SHP77 (cell line): ENCODE measurements at regions not wholly inside any gene's neighbourhood (a gene's known extent, or its start where the extent isn't known, plus 50 kb on each side); places are given as distances from the start of the nearest gene placed in this dataset.
"Not testable (repeated sequence)": the region's sequence is repeated elsewhere in the genome, so short reads cannot be mapped to it uniquely, and the experiment has no call there.

Experiments used
- DNase-seq, 2 experiments: peaks; one replicate each; lab custom pipeline; 2025; lab: John Stamatoyannopoulos, UW

DNA sequence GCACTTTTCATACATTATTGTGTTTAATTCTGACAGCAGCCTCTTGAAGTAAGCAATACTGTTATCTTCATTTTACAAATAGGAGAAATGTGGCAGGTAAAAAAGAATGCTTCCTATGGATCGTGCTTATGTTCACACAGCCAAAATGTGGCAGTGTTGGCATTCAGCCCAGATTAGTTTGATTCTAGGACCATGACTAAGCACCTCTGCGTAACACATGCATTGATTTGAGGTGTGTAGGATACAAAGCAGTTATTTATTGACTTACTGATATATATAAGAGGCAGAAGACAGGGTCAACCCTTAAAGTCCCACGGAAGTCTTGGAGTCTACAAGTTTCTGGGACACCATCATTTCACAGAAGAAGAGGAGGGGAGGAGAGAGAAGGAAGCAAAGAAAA, 1144.4 kb upstream of the GOT2 start:
- DNase-seq = peak; percentile 32 to 50

GRCh38 chr16:59864981-59865666, 1131.0 kb upstream of the GOT2 start:
- DNase-seq = no peak

DNA sequence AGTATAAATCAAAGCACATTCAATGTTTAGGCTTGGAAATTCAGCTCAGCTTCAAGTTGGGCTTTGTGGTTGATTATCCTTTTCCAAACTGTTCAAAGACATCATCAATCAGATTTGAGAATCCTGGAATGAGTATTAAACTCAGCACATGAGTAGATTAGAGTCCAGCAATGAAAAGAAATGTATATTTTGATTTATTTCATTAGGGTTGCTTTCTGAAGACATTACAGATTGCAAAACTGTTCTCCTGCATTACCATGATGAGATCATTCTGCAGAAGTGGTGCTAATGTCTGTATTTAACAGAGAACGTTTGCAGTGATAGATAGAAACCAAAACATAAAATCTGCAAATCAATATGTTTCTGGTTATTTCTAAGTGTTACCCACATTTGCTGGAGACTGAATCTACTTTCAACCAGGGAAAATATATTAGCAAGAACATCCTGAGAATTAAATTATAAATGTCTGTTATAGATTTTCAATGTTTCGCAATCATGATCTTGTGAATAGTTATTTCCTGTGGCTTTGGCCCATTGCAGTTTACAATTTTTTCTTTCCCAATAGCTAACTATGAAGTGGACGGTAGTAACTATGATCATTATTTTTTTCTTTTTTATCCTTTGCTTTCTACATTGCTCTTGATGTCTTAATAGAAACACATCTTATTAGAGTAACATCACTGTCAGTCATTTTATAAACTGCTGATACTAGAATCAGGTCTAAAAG, 1125.7 kb upstream of the GOT2 start:
- DNase-seq = no peak

DNA sequence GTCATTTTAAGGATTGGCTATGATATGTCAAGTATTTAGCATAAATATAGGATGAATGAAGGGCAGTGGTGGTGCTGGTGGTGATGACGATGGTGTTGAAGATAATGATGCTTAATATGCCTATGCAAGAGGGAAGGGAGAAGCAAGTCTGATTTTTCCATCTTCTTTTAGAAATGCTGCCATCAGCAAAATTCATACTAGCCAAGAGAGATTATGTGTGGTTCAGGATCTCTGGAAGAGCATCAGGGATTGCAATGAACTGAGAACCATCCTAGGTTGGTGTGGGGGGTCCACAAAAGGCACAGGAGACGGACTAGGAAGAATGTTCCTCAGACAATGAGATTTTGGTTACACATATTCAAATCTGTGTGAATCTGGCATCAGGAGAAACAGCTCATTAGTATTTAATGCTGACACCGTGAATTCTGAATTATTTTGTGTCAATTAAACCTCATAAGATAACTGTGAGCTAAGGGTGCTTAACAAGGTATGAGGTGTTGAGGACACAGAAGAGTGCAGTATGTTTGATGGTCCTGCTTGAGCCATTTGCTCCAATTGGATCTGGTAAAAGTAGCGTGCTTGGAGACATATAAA, 1120.8 kb upstream of the GOT2 start:
- DNase-seq = no peak

- no peak for DNase-seq
These were observed 1115.6 kb upstream of the GOT2 start for GRCh38 chr16:59849716-59850115.

DNA sequence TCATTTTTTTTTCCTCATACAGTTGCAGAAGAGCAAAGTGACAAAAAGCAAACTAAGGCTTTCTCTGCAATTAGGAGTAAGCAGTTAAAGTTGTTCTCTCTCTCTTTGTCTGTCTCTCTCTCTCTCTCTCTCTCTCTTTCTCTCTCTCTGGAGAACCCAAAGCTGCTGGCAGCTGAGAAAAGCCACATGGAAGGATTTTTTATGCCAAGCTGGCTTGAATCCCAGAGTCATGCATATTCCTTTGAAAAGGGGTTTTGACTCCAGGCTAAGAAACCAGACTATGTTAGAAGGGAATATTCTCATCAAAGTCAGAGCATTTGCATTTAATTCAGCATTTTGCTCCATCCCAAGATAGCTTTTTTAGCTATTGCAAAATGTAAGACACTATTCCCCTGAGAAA, 1114.2 kb upstream of the GOT2 start:
- no peak for DNase-seq

DNA sequence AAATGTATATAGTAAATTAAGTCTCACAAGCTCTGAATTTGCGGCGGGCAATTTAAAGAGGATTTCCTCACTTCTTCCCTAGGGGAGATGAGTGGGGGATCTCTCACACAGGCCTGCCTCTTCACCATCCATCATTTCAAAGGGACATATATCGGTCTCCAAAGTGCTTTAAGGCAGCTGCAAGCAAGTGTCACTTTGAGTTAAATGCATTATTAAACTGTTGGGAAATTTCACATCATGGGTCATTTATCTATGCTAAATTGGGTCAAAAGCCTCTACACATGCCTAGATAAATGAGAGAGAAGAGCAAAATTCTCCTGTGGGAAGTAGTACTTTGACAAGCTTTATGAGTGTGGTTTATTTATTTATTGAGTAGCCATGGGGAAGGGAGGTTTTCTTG, 1106.1 kb upstream of the GOT2 start:
- no peak for DNase-seq

DNA sequence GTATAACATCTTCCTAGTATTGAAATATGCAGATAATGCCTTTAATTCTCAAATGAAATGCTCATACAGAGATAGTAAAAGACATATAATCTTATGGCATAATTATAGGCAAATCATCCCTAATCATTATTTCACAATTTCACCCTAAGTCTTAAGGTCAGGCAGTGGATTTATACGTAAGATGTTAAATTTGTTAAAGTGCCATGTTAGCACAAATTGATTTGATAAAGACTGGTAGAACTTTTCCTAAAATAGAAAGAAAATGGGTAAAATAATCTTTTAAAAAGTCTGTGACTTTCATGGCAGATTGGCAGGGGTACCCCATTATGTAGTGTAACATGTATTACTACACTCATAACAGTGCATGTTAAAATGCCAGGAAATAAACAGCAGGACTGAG, 1092.7 kb upstream of the GOT2 start:
- no peak for DNase-seq

DNA sequence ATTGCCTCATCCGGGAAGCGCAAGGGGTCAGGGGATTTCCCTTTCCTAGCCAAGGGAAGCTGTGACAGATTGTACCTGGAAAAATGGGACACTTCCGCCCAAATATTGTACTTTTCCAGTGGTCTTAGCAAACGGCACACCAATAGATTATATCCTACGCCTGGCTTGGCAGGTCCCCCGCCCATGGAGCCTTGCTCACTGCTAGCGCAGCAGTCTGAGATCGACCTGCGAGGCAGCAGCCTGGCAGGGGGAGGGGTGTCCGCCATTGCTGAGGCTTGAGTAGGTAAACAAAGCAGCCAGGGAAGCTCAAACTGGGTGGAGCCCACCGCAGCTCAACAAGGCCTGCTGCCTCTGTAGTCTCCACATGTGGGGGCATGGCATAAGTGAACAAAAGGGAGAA, 1075.4 kb upstream of the GOT2 start:
- DNase-seq = not testable (repeated sequence)

GRCh38 chr16:59783191-59783590, 1049.1 kb upstream of the GOT2 start:
- no peak for DNase-seq

DNA sequence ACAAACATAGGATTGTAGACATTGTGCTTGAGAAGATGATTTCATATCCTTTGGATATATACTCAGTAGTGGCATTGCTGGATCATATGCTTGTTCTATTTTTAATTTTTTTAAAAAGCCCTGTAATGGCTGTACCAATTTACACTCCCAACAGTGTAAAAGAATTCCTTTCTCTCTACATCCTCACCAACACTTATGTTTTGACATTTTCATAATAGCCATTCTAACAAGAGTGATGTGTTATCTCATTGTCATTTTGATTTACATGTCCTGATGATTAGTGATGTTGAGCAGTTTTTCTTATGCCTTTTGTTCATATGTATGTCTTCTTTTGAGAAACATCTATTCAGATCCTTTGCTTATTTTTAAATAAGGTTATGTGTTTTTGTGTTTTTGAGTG, 1039.2 kb upstream of the GOT2 start:
- DNase-seq = no peak

- DNase-seq = no peak
These were observed 1025.2 kb upstream of the GOT2 start for GRCh38 chr16:59759296-59759695.

GRCh38 chr16:59758848-59759247, 1024.7 kb upstream of the GOT2 start:
- no peak for DNase-seq

- no peak for DNase-seq
These were observed 1020.7 kb upstream of the GOT2 start for GRCh38 chr16:59754854-59755253.

DNA sequence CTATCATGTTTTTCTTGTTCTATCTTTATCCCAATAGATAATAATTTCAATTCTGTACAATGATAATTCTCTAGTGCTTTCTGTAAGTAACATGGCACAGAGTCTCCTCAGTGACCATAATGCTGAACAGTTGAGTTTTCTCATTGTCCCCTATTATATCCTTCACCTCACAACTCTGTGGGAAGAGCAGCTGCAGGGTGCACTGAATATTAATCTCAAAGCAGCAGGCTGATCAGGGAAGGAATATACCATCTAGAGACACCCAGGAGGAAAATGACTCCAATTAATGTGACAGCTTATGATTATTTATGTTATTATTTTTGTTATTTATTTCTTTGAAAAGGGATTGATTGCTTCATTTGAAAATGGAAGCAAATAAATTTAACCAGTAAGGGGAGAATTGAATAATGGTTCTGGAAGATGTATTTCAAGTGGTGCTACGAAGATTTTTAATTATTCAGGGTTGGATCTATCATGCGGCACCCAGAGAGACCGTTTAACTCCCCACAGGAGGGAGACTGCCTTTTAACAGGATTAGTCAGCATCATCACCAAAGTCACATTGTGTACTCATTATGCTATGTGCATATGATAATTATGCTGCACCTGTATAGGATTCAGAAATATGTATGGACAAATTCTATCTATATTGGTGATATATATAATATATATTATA, 1015.7 kb upstream of the GOT2 start:
- no peak for DNase-seq

- no peak for DNase-seq
These were observed 1014.4 kb upstream of the GOT2 start for GRCh38 chr16:59748531-59748930.

GRCh38 chr16:59743504-59743903, 1009.4 kb upstream of the GOT2 start:
- DNase-seq = no peak

DNA sequence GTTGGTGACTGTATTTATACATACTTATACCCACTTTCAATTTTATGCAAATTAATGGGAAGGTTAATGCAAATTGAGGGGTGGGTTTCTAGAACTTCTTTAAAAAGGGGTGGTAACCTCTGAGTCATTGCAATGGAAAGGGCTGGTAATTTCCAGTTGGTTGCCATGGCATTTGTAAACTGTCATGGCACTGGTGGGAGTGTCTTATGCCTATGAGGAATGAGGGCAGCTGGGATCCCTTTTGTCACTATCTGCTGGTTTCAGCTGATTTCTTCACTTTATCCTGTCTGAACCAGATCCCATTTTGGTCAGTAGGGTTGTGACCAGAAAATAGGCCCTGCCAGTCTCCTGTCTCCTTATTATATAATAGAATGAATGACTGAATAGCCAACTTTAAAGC, 1006.7 kb upstream of the GOT2 start:
- DNase-seq = no peak

DNA sequence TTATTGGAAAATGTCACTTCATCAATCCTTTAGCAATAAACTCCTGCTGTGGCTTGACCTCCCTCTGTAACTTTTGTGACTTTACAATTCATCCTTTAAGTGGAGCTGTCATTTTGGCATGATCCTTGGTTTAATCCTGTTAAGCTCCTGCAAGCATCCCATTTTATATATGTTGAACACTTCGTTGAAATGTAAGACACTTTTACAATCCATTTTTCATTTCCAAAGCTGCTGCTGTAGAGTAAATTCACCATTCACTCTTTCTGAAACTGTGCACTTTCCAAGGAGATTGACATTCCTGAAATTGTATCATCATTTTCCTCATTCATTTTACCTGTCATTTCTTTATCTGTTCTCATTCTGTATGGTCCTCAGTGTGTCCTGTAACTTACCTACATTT, 1003.2 kb upstream of the GOT2 start:
- no peak for DNase-seq

DNA sequence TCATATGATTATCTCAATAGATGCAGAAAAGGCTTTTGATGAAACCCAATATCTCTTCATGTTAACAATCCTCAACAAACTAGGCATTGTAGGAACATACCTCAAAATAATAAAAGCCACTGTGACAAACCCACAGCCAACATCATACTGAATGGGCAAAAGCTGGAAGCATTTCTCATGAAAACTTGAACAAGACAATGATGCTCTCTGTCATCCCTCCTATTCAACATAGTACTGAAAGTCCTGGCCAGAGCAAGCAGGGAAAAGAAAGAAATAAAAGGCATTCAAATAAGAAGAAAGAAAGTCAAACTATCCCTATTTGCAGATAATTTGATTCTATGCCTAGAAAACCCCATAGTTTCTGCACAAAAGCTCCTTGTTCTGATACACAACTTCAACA, 999.2 kb upstream of the GOT2 start:
- no peak for DNase-seq

GRCh38 chr16:59729613-59730012, 995.5 kb upstream of the GOT2 start:
- no peak for DNase-seq

GRCh38 chr16:59719121-59719520, 985.0 kb upstream of the GOT2 start:
- DNase-seq = no peak
